ENCODE measurements at regions not wholly inside any gene's neighbourhood (a gene's known extent, or its start where the extent isn't known, plus 50 kb on each side); places are given as distances from the start of the nearest gene placed in this dataset.
"Not testable (repeated sequence)": the region's sequence is repeated elsewhere in the genome, so short reads cannot be mapped to it uniquely, and the experiment has no call there.

DNA sequence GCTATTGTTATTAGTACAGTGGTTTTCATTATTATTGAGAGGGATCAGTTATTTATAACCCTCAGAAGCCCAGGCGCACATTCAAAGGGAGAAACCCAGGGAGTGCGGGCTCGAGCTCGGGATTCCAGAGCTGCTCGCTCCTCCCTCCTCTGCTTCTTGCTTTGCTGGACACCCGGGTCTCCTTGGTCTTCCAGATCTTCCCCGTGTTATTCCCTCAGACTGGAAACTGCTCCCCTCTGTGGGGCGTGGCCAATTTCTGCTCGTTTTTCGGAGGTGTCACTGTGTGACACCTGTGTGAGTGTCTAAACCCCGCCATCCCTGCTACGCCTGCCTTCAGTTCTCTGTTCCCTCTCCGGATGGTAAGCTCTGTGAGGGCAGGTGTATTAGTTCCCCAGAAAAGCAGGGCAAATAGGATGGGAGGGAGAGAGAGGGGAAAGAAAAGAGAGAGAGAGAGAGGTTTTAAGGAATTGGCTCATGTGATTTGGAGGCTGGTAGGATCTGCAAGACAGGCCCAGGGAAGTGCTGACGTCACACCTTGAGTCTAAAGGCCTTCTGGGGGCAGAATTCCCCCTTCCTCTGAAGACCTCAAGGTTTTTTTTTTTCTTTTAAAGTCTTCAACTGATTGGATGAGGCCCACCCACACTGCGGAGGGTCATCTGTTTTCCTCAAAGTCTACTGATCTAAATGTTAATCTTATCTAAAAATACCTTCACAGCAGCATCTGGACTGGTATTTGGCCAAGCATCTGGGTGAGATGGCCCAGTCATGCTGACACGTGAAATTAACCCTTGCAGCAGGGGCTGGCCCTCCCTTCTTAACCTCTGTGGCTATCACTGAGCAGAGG is 457.3 kb upstream of the ID2 start:
- no peak for DNase-seq

DNA sequence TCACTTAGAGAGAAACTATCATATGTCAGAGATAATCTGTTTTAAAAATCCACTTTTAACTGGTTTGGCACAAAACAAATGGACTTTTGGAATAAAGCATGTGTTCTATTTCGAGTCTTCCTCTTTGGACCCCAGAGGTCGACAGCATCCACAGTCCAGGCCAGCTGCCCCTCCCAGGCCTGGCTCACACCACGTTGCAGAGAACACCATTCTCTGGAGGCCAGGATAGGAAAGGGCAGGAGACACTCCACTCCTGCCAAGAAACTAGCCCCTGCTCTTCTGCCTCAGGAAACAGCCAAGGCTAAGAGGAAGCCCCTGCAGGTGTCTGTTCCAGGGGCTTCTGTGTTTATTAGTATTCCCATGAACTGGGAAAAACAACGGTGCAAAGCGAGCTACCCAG is 456.6 kb upstream of the ID2 start:
- no peak for DNase-seq

DNA sequence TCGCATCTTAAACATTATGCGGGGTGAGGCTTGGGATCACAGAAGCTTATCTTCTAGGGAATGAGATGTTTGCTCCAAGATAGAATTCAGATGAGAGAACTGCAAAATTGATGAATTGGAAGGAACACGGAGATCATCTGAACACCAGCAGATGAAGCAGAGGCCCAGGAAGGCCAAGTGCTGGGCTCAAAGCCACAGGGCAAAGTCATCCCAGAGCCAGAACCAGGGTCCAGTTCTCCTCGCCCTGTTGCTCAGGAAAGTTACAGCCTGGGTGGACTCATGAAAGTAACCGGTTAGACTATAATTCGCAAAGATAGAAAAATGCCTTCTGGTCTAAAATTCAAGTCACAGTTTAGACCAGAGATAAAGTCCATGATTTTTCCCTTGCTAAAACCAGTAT is 456.1 kb upstream of the ID2 start:
- DNase-seq = no peak

DNA sequence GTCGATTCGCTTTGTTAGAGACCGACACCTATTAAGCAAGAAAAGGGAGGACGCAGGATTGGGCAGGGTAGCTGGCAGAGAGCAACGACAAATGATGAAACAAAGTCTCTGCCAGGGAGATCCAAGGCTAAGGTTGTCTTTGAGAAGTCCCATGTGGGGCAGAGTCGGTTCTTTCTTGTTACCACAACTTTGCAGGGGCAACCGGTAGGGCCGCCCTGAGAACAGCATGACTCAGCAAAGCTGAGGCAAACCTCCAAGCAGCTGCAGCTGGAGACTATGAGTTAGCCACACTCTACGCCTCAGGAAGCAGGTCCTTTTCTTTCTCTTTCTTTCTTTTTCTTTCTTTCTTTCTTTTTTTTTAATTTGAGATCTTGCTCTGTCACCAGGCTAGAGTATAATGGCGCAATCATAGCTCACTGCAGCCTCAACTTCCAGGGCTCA is 452.3 kb upstream of the ID2 start:
- DNase-seq = no peak

DNA sequence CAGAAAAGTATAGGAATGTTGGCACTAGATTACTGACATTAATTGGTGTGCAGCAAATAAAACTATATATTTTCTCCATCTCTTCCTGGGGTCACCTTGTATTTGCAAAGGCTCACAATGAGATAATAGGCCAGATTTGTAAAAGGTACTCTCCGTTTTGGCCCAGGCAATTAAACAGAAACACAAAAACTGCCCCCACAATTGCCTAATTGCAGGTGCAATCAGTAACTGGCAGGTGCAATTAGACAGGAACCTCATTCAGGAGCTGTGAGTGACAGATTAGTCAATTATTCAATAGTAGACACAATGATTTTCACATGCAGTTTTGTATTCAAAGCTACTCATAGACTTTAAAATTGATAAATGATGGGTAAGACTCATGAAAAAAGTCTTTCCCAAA is 451.4 kb upstream of the ID2 start:
- no peak for DNase-seq

DNA sequence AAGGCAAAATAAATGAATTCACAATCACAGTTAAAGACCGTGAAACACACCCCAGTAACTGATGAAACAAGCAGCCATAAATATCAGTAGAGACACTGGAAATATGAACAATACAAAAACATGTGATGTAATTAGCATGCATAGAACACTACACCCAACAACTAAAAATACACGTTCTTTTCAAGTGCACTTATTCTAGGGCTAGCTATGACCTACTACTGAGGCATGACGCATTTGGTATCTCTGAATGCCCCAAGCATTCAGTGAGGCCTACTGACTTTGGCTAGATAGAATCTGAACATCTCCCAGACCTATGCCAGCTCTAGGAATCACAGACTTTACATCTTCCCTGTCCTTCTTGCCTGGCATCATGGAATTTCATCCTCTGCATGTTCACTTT is 450.0 kb upstream of the ID2 start:
- DNase-seq = no peak

DNA sequence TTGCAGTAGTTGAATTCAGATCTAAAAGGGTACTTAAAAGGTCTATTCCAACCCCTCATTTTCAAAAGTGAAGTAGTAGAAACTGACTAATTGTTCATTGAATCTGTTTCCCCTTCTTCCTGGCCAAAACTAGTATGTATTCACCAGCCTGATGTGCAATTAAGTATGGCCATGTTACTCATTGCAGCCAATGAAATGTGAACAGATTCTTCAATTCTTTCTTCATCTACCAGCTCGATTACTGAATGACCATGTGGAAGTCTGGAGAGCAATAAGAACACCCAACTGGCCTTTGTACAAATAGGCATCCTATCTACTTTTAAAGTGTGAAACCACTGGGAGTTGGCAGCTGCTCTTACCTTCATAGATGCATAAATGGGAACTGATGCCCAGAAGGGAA is 449.0 kb upstream of the ID2 start:
- DNase-seq = no peak

DNA sequence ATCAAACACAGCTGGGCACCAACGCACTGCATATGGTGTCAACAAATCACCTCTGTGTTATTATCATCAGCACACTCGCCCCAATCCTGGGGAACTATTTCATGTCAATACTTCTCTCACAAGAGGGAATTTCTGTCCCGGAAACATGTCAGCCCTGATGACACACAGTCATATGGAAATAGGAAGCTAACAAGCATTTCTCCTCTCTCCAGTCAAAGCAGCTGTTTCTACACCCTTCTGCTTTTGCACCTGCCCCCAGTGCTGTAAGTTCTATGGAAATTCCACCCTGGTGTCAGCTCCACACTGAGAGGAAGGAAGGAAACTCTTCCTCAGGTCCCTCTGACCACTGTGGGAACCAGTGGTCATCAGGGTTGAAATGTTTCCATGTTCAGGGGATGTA is 447.6 kb upstream of the ID2 start:
- no peak for DNase-seq

DNA sequence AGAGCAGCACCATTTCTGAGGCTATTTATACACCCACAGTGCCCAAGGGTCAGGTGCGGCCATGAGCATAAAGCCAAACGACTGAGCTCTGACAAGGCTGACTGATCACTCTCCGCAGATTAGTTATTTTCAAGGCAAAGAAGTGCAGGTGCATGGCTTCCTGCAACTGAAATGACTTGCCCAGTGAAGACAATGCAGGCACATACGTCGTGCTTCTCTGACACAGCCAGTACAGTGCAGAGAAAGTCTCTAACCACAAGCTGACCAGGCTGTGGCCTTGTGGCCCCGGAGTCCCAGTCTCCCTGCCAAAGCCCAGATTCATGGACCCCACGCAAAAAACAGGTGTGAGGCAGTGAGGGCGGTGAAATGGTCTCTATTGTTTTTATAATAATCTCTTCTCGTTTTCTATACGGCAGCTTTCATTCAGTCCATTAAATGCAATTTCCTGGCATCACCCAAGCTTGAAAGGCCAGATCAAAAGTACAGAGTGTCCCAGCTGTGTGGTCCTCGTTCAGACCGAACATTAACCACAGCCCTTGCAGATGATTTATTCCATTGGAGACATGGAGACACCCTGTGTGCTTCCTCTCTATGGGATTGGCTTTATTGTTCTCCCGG is 447.0 kb upstream of the ID2 start:
- no peak for DNase-seq

DNA sequence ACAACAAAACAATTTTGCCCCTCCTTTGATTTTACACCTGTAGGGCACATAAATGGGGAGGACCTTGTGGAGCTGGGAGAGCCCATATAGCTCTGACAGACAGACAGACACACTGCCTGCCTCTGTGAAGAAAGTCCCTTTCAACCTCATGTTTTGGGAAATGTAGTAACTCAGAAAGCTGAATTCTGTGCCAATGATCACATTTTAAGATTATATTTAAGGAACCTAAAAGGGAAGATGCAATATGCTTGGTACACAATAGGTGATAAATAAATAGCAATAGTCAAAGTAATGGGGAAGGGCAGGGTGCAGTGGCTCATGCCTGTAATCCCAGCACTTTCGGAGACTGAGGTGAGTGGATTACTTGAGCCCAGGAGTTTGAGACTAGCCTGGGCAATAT is 446.4 kb upstream of the ID2 start:
- DNase-seq = no peak

DNA sequence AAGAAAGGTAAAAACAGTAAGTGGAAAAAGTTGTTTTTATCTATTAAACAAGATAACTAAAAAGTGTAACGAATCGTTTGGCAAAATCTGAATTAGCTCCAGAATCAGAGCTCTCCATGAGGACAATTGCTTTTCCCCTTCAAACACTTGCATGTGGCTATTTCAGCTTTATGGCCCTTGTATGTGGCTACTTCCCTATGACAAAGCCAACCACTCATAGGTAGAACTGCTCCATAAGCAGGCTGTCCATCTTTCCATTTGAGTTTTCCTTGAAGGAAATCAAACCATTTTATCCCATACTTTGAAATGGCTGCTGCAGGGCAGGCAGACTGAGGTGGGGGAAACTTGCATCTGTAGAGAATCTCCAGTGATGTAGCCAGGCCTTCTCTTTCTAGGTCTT is 445.5 kb upstream of the ID2 start:
- DNase-seq = no peak

DNA sequence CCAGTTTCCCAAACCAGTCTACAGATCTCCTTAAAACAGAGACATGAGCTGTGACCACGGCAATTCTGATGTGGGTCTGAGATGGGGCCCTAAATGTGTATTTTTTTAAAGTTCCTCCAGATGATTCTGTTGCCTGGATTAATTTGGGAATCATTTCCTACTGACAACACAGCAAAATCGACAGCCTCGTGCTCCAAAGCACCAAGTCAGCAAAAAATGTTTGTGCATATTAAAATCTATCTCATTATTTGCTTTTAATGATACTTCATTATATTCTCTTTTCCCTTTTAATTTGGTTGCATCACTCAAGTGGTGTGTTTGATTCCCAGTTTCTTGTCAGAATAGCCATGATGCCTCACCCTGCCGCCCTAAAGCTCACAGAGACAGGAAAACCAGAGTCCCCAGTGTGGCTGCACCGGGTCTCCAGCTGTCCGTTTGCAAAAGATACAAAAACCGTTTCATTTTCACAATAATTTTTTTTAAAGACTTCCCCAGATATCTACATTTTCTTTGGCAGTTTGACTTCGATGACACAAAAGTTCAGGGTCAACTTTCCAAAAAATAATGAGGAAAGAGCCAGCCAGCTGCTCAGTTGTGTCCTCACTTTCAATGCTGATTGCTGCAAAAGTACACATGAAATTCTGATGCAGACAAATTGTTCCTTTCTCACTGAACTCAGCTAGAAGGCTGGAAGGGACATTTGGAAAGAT is 443.2 kb upstream of the ID2 start:
- DNase-seq = no peak

DNA sequence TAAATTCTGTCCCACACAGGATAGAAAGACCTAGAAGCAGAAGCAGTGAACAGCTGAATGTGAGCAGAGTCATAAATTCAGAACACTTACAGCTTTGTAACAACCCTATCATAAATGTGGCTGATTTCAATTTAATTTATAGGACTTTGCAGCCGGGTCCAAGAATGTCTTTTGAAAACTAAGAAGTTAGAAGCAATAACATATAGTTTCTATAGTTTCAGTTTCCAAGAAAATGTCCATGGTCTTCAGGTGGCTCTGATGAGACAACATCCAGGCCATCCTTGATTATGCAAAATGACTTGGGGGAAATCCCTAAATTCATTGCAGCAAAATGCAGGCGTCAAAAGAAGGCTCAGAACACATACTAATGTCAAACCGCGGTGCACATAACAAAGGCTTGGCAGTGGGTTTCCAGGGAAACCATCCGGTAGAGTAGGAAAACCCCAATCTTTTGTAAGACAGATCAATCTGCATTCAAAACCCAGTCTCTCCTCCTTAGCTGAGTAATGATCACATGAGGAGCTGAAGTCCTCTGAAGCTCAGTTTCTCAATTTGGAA is 442.2 kb upstream of the ID2 start:
- DNase-seq = no peak

DNA sequence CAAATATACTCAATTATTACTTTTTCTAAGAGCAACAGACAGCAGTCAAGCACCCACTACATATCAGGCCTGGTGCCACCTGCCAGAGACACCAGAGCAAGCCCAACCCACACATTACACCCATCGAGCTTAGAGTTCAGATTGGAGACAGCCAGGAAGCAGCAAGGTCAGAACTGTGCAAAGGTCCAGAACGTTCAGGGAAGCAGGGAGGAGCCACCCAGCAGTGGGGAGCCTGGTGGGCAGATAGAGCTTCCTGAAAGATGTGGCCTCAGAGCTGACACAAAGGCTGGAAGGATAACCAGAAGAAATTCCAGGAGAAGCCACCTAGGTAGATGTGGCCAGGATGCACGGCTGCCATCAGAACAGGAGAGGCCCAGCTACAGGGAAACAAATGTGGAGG is 440.5 kb upstream of the ID2 start:
- DNase-seq = no peak

DNA sequence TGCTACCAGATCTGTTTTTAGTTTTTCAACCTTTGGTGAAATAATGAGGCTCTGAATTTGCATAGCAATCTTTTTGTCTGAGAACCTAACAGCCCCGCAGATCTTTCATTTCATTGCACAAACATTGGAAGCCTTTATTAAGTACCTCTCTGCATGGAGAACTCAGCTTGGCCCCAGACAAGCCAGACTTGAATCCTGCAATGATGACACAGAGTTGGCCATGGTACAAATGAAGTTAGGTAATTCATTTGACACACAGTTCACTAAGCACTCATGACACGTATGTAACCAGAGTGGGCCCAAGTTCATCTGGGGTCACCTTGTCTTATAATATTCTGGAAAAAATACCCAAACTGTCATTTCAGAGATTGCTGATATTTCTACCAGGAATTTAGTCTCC is 439.1 kb upstream of the ID2 start:
- no peak for DNase-seq

DNA sequence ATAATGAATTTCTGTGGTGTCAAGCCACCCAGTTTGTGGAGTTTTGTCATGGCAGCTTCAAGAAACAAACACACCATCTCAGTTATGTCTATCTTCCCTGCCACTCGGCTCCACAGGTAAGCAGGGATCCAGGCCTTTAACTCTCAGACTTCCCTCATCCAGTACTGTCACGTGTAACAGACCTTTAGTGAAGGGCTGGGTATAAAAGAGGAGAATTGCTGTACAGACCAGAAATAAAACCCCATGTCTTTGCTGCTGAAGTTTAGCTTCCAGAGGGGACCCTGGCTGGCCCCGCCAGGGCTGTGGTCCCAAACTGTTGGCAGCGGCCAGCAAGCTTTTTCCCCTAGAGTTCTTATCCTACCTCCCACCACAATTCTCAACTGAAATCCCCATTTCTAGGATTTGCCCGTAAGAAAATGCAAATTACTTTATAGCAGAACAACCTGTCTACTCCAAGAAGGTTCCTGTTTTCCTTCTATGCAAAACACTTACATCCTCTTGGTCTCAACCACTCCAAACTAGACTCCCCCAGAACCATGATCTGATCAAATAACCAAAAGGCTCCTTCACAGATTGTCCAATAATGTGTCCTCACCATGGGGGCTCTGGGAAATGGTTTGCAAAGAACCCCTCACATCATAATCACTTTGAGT is 438.0 kb upstream of the ID2 start:
- DNase-seq = no peak

DNA sequence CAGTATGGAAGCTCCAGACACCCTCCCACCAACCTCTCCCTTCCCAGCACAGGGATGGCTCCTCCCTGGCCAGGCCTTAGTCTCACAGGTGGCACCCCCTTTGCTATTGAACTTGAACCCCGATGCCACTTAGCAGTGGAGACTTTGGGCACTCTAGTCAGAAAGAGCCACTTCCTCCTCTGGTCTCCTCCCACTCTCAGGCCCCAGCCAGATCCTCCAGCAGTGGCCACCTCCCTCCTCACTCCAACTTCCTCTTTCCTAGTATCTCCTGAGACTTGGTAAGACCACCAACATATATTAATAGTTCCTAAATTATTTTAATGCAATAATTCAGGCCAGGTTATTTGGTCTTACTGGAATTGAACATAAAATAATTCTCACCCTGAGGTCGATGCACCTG is 437.2 kb upstream of the ID2 start:
- no peak for DNase-seq

DNA sequence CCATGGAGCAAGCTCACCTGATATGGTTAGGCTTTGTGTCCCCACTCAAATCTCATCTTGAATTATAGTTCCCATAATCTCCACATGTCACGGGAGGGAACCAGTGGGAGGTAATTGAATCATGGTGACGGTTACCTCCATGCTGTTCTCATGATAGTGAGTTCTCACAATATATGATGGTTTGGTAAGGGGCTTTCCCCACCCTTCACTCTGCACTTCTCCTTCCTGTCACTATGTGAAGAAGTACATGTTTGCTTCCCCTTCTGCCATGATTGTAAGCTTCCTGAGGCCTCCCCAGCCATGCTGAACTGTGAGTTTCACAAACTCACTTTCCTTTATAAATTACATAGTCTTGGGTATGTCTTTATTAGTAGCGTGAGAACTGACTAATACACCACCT is 435.7 kb upstream of the ID2 start:
- DNase-seq = no peak

DNA sequence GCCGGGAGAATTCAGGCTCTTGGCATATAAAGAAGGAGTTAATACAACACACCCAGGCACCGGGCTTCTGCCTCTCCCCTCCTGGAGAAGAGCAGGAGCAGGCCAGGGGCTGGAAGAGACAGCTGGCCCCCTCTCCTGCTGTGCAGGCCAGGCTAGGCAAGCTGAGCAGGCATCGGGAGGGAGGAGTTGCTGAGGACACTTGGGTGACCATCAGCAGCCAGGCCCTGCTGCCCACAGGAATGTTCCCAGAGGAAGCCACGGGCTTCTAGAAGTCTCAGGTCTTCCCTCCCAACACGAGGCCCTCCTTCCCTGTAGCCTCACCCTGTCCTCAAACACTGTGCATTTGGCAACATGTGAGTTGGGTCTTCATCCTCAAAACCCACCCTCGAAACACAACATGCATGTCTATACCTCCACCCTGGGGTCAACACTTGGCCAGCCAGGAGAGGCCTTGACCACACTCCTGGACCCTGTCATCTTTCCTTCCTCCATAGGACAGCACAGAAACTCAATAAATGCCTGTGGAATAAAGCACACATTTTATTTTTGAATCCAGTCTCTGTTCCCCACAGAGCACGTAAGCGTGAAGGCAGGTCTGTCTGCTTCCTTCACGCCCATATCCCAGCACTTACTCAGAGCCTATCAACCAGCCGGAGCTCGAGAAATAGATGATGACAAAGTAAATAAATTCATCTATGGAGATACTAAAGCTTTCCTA is 433.8 kb upstream of the ID2 start:
- DNase-seq = no peak

DNA sequence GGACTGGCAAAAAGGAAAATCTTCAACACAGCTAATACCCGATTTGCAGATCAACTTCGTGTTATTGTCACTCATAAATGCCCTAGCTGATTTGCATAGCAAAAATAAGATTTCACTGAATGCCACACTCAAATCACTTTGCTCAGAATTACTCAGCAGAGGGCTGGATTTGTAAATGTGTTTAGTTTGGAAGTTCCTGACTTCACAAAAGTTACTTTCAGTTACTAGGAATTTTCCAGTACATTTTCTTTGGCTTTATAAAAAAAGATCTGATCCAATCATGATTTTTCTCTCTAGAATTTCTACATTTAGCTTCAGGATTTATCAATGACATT is 433.3 kb upstream of the ID2 start:
- no peak for DNase-seq

DNA sequence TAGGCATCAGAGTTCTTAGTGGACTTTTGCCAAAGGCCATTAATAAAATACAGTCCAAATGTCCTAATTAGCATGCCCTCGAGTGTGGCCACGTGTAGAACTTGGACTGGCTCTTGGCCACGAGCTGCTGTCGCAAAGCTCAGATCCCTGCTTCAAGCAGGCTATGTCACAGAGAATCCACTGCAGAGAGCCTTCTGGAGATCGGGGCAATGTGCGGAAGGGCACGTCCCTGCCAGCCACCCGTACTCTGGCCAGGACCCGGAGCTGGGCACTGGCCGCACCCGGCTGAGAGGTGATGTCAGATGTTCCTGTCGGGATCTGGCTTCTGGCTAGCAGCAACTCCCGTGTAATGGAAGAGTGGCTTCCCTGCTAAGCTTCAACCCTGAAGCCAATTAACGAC is 432.7 kb upstream of the ID2 start:
- DNase-seq = no peak

DNA sequence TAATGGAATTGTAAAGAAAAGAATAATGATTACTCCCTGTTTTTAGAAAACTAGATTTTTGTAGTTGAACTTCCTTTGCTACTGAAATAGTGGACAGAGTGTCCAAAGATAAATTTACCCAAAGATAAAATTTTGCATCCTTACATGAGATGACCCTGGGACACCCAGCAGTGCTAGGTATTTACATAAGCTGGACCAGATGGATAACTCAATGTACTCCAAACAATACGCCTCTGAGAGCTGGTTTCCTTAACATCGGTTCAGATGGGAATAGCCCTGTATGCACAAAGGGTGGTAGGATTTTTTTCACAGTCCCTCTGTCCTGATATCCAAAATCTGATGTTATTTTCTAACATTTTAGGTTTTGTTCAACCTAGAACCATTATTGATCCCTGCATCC is 432.1 kb upstream of the ID2 start:
- no peak for DNase-seq

DNA sequence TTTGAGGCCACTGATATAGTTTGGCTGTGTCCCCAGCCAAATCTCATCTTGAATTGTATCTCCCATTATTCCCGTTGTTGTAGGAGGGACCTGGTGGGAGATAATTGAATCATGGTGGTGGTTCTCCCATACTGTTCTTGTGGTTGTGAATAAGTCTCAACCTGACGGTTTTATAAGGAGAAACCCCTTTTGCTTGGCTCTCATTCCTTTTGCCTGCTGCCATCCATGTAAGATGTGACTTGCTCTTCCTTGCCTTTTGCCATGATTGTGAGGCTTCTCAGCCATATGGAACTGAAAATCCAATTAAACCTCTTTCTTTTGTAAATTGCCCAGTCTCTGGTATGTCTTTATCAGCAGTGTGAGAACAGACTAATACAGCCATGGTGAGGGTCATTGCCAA is 431.6 kb upstream of the ID2 start:
- DNase-seq = not testable (repeated sequence)

Data from activated gamma-delta T cell (primary cell).